GM18909 (cell line): ENCODE measurements at regions not wholly inside any gene's neighbourhood (a gene's known extent, or its start where the extent isn't known, plus 50 kb on each side); places are given as distances from the start of the nearest gene placed in this dataset.

Experiments used
- ATAC-seq: cut with Tn5 transposase; IDR thresholded peaks from one replicate; pipeline ENCODE4 v1.9.1; 2021; ENCODE audit warnings: mild to moderate bottlenecking; ENCODE audit not compliant: unreplicated experiment, poor library complexity

DNA sequence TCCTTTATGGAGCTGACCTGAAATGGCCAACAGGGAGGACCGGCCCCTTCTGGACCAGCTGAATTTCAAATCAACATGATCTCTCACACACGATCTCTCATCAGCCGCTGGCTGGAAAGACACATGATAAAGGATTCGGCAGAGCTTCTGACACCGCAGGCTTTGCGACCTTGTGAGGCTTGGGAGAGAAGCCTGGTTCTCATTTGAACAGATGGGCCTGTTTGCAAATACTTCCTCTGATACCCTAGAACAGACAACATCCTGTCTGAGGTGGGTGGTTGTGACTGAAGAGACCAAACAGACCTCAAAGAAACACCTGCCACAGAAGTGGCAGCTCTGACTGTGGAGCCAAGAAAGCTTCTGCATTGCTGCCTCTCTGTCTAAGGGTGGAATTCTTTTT lies 77.9 kb upstream of the SDK2 start:
- ATAC-seq = no peak

DNA sequence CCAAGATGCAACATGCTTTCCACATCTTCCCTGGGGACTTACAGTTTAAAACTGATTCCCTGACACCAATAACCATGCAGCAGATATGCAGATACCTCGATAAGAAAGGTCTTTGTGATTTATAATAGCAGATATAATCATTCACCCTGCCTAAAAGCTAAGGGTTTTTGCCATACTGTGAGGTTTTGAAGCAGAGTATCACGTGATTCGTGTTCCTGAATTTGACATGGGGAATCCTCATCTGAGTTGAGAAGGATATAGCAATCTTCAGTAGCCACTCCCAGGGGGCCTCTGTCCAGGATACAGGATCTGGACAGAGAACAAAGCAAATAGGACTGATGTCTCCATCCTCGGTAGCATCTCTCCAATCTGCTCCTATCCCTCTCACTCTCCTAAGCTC lies 79.1 kb upstream of the SDK2 start:
- ATAC-seq = no peak

- ATAC-seq = no peak
These were observed 80.1 kb upstream of the SDK2 start for GRCh38 chr17:73724341-73724740.

- ATAC-seq = no peak
These were observed 80.7 kb upstream of the SDK2 start for GRCh38 chr17:73724990-73725389.

DNA sequence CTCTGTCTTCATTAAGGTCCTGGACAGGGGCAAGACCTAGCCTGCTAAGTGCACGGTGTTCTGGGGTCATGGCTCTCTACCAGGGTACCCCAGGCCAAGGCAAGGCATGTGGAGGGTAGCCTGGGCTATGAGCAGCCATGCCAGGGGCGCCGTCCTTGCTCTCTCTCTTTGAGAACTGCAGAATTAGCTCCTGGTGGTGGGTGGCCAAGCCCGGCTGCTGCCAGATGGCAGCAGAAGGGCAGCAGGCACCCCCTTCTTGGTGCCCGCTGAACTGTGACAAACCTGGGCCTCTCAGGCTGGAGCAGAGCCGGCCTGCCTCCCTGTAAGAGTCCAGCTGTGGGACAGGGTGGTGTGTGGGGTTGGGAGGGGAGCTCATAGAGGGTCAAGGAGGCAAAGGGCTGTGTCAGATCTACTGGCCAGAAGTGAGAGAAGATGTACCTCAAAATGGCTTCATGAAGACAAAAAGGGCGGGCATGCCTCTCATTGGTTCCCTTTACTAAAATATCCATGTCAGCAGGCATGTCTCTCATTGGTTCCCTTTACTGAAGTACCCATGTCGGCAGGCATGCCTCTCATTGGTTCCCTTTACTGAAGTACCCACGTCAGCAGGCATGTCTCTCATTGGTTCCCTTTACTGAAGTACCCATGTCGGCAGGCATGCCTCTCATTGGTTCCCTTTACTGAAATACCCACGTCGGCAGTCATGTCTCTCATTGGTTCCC lies 81.7 kb upstream of the SDK2 start:
- no peak for ATAC-seq

- no peak for ATAC-seq
These were observed 83.7 kb upstream of the SDK2 start for GRCh38 chr17:73727941-73728340.

- no peak for ATAC-seq
These were observed 84.9 kb upstream of the SDK2 start for GRCh38 chr17:73729101-73729500.

DNA sequence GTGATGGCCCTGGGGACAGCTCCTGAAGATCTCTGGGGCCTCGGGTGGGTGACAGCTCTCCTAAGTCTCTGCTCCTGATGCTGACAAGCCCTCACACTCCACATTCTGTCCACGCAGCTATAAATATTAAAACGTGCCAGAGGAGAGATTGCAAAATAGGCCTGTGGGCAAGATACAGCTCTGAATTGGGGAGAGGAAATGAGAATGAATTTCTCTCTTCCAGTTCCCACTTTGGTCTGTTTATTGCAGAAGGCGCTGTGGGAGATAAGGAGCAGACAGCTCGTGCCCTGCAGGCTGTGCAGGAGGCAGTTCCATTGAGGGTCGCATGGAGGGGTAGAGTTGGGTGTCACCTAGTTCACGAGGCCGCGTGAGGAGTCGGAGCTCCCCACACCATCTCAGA lies 87.5 kb upstream of the SDK2 start:
- ATAC-seq = no peak

- no peak for ATAC-seq
These were observed 89.3 kb upstream of the SDK2 start for GRCh38 chr17:73733517-73733916.

DNA sequence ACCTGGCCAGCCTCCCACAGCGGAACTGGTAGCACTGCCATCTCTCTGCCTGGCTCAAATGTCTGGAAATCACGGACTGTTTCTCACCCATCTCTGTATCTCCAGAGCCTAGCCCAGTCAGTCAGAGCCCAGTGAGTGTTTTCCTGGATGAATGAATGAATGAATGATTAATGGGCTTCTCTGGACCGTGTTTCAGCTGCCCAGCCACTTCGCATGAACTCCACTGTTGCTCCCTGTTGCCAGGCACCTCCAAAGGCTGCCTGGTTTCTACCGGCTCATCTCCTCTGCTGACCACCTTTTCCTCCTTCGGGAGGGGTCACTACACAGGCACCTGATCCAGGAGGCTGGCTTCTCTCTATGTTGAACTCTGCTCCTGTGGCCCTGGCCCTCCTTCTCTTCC lies 91.0 kb upstream of the SDK2 start:
- ATAC-seq = no peak

- no peak for ATAC-seq
These were observed 94.7 kb upstream of the SDK2 start for GRCh38 chr17:73738751-73739575.

GRCh38 chr17:73740370-73740769 lies 96.1 kb upstream of the SDK2 start:
- ATAC-seq = no peak

- no peak for ATAC-seq
These were observed 98.7 kb upstream of the SDK2 start for GRCh38 chr17:73742948-73743381.

DNA sequence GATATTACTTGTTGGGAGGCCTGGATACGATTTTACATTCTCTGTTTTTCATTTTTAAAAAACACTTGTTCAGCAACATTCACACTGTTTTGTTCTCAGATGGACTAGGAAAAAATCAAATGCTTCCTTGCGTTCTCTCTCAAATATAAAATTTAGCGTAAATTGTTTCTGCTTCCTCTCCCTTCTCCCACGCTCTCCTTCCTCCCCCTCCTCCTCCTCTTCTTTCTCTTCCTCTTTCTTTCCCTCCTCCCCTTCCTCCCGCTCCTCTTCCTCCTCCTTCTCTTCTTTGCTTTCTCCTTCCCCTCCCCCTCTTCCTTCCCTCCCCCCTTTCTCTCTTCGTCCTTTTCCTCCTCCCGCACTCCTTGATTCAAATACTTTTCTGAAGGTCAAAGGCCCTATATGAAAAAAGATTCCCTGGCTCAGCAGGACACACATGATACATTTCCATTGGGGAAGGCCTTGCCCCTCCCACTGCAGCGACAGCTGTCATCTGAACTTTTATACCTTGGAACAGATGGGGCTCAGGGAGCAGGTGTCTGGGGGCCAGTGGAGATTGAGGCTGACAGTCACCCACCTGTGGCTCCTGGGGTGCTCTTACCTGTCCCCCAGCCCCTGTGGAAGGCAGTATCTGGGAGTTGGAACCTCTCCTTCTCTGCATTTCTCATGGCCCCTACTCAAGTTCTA lies 99.4 kb upstream of the SDK2 start:
- no peak for ATAC-seq

DNA sequence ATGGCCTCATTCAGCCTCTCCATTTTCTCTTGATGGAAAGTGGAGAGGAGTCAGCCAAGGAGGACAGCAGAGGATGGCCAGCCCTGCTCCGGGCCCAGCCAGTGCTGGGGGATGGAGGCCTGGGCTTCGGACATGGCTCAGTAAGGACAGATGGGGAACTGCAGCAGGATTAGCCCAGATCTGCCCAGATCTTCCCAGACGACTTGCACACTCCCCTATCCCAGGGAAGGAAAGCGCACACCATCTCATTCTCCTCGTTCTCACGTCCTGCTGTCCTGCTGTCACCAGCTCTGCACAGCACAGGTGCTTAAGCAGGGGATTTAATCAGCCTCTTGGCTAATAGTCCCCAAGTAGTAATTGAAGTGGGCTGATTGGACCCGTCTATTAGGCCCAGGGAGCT lies 100.2 kb upstream of the SDK2 start:
- ATAC-seq = no peak

GRCh38 chr17:73746314-73747073 lies 102.2 kb upstream of the SDK2 start:
- no peak for ATAC-seq

DNA sequence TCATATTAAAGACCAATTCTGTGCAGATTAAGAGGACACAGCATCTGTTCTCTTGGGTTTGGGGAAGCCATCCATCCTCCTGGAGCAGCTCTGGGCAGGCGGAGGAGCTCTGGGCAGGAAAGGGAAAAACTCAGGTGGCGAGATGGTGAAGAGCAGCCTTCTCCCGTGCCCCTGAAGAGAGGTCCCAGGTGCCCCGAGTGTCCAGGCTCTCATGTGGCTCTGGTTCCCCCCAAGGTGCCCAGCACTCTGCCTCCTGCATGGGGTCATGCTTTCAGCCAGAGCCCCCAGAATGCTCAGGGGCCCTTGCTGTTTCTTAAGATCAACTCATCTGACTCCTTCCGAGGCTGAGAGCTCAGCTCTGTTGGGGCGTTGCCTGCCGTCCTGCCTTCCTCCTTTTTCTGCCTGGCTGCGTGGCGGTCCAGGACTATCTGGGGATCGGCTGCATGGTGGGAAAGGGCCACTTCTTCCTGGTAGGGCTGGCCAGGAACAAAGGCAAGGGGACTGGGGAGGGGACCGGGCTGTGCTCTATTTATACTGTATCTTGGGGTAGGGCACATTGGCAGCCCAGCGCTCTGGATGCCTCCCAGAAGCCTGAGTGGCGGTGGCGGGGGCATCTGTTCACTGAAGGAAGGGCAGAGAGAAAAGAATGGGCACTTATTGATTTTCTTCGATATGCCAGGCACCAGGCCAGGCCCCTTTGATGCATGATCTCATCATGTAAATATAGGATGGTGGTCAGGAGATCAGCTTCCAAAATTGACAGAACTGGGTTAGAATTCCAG lies 103.2 kb upstream of the SDK2 start:
- ATAC-seq = no peak

DNA sequence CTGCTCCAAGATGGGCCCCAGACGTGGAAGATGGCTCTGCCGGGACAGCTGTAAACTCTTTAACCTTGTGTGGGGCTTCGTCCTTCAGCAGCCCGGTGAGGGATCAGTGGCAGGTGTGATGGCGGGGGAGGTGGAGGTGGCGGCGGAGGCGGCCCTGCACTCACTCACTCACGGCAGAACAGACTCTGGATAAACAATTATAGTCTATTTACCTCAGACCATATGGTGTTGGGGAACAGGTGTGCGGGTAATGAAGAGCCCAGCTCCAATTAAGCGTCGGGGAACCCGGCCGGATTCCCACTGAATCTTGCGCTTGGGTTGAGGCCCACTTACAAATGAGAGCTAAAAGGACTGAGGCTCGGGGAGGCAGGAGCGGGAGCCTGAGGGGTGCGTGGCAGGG lies 104.3 kb upstream of the SDK2 start:
- ATAC-seq = no peak

DNA sequence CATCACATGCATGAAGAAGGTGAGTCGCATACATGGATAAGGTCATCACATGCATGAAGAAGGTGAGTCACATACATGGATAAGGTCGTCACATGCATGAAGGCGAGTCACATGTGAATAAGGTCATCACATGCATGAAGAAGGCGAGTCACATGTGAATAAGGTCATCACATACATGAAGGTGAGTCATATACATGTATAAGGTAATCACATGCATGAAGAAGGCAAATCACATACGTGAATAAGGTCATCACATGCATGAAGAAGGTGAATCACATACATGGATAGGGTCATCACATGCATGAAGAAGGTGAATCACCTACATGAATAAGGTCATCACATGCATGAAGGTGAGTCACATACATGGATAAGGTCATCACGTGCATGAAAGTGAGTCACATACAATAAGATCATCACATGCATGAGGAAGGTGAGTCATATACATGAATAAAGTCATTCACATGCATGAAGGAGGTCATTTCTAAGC lies 105.1 kb upstream of the SDK2 start:
- ATAC-seq = no peak
